Mesendoderm (in vitro differentiated cells): ENCODE measurements at regions not wholly inside any gene's neighbourhood (a gene's known extent, or its start where the extent isn't known, plus 50 kb on each side); places are given as distances from the start of the nearest gene placed in this dataset.

Experiments used
- DNase-seq: peaks from one replicate; pipeline ENCODE4 v3.0.0; 2013
- H2AK5ac ChIP-seq: 2 replicates; pipeline ENCODE4 v1.6.1; 2013; ENCODE audit warnings: low read length, inconsistent platforms
- H2BK120ac ChIP-seq: 2 replicates; pipeline ENCODE4 v1.6.1; 2013; ENCODE audit warnings: low read depth, mild to moderate bottlenecking, low read length, moderate library complexity, mixed read lengths
- H2BK15ac ChIP-seq: replicated peaks from 2 replicates; pipeline ENCODE4 v1.6.1; 2013; ENCODE audit warnings: low read depth, mild to moderate bottlenecking, moderate library complexity
- H2BK5ac ChIP-seq: 2 replicates; pipeline ENCODE4 v1.6.1; 2013; ENCODE audit warnings: low read length, inconsistent platforms
- H3K18ac ChIP-seq: 2 replicates; pipeline ENCODE4 v1.6.1; 2013; ENCODE audit warnings: mild to moderate bottlenecking, low read length, mixed read lengths
- H3K23ac ChIP-seq: one replicate; pipeline ENCODE4 v1.6.1; 2013; ENCODE audit warnings: low read length
- H3K27ac ChIP-seq: 2 replicates; pipeline ENCODE4 v1.5.1; 2013; ENCODE audit warnings: low read depth, mild to moderate bottlenecking, inconsistent platforms, low read length, moderate library complexity
- H3K27me3 ChIP-seq: 2 replicates; pipeline ENCODE4 v1.6.1; 2013; ENCODE audit warnings: low read length, control low read depth, mild to moderate bottlenecking, inconsistent platforms; ENCODE audit not compliant: insufficient read depth, poor library complexity
- H3K36me3 ChIP-seq: 2 replicates; pipeline ENCODE4 v1.6.1; 2013; ENCODE audit warnings: low read length, inconsistent platforms; ENCODE audit not compliant: control insufficient read depth, insufficient read depth
- H3K4ac ChIP-seq: one replicate; pipeline ENCODE4 v1.6.1; 2013; ENCODE audit warnings: low read depth, mild to moderate bottlenecking, low read length, moderate library complexity
- H3K4me1 ChIP-seq: 2 replicates; pipeline ENCODE4 v1.6.1; 2013; ENCODE audit warnings: low read depth, low read length, inconsistent platforms; ENCODE audit not compliant: control insufficient read depth
- H3K4me2 ChIP-seq: 2 replicates; pipeline ENCODE4 v1.6.1; 2013; ENCODE audit warnings: low read length
- H3K4me3 ChIP-seq: 2 replicates; pipeline ENCODE4 v1.5.1; 2013; ENCODE audit warnings: mild to moderate bottlenecking, low read length
- H3K56ac ChIP-seq: one replicate; pipeline ENCODE4 v1.6.1; 2013; ENCODE audit warnings: low read length
- H3K79me1 ChIP-seq: 2 replicates; pipeline ENCODE4 v1.6.1; 2013; ENCODE audit warnings: low read length, inconsistent platforms
- H3K79me2 ChIP-seq: 2 replicates; pipeline ENCODE4 v1.6.1; 2013; ENCODE audit warnings: mild to moderate bottlenecking, low read length; ENCODE audit not compliant: control insufficient read depth, insufficient read depth
- H3K9ac ChIP-seq: 2 replicates; pipeline ENCODE4 v1.6.1; 2013; ENCODE audit warnings: low read length, inconsistent platforms
- H4K5ac ChIP-seq: one replicate; pipeline ENCODE4 v1.6.1; 2013; ENCODE audit warnings: low read length
- H4K8ac ChIP-seq: one replicate; pipeline ENCODE4 v1.6.1; 2013; ENCODE audit warnings: low read depth, mild to moderate bottlenecking, control low read depth, low read length, moderate library complexity
- WGBS: extraction: QIAGEN DNeasy Blood & Tissue Kit; methylation state at CpG from one replicate; pipeline ENCODE4 v1.1.7; 2013; ENCODE audit warnings: low lambda C conversion rate, missing lambda C conversion rate; ENCODE audit not compliant: insufficient coverage; ENCODE audit errors: extremely low coverage; 5-methylcytosine and 5-hydroxymethylcytosine counted together

GRCh38 chr7:155232911-155233310 lies 64.8 kb upstream of the INSIG1 start:
- no peak overlapping the region for H2BK15ac ChIP-seq
- H3K9ac ChIP-seq, result no peak overlapping the region
- no peaks in the 10 kb centered on the region for H3K79me1 ChIP-seq
- no peak overlapping the region for H3K27ac ChIP-seq
- no peak overlapping the region for H4K8ac ChIP-seq
- peaks cover 6% of the 10 kb centered on the region for H3K4me1 ChIP-seq
- no peak overlapping the region for H3K4me2 ChIP-seq
- no peak overlapping the region for H3K18ac ChIP-seq
- no peaks in the 10 kb centered on the region for H3K36me3 ChIP-seq
- no peak overlapping the region for H3K4ac ChIP-seq
- H3K79me2 ChIP-seq, result no peaks in the 10 kb centered on the region
- H3K56ac ChIP-seq, result no peak overlapping the region
- H3K4me3 ChIP-seq, result no peak overlapping the region
- H4K5ac ChIP-seq, result no peak overlapping the region
- DNase-seq, result no peak
- no peaks in the 10 kb centered on the region for H3K27me3 ChIP-seq
- H2AK5ac ChIP-seq, result no peak overlapping the region
- H2BK5ac ChIP-seq, result no peak overlapping the region
- H2BK120ac ChIP-seq, result no peak overlapping the region
- no peak overlapping the region for H3K23ac ChIP-seq
- no CpG with 5 or more reads among the region's 12 CpGs for WGBS

GRCh38 chr7:155233311-155234157 lies 64.1 kb upstream of the INSIG1 start:
- Histone ChIP-seq H3K23ac (no peak overlapping the region), H3K4me1 (no peaks in the 10 kb centered on the region), H3K79me2 (no peaks in the 10 kb centered on the region), H4K5ac (no peak overlapping the region), H3K27ac (no peak overlapping the region), H3K79me1 (no peaks in the 10 kb centered on the region), H2BK5ac (no peak overlapping the region), H3K18ac (no peak overlapping the region), H3K36me3 (no peaks in the 10 kb centered on the region), H4K8ac (no peak overlapping the region), H3K9ac (no peak overlapping the region), H3K27me3 (no peaks in the 10 kb centered on the region), H3K4me3 (no peak overlapping the region), H2BK120ac (no peak overlapping the region), H3K4me2 (no peak overlapping the region), H3K56ac (no peak overlapping the region), H2BK15ac (no peak overlapping the region), H3K4ac (no peak overlapping the region), H2AK5ac (no peak overlapping the region)
- no peak for DNase-seq
- WGBS, result no CpG with 5 or more reads among the region's 28 CpGs

- no peak overlapping the region for H3K4me3 ChIP-seq
- no peak overlapping the region for H3K18ac ChIP-seq
- H2AK5ac ChIP-seq, result no peak overlapping the region
- no peak overlapping the region for H4K5ac ChIP-seq
- no peak overlapping the region for H3K27ac ChIP-seq
- H3K4ac ChIP-seq, result no peak overlapping the region
- H3K9ac ChIP-seq, result no peak overlapping the region
- no peaks in the 10 kb centered on the region for H3K36me3 ChIP-seq
- no peak overlapping the region for H3K23ac ChIP-seq
- H4K8ac ChIP-seq, result no peak overlapping the region
- no peak overlapping the region for H2BK120ac ChIP-seq
- no peak for DNase-seq
- WGBS, result no CpG with 5 or more reads among the region's 6 CpGs
- H2BK5ac ChIP-seq, result no peak overlapping the region
- no peak overlapping the region for H3K4me2 ChIP-seq
- H3K79me2 ChIP-seq, result no peaks in the 10 kb centered on the region
- no peak overlapping the region for H3K56ac ChIP-seq
- H2BK15ac ChIP-seq, result no peak overlapping the region
- no peaks in the 10 kb centered on the region for H3K27me3 ChIP-seq
- H3K4me1 ChIP-seq, result no peaks in the 10 kb centered on the region
- no peaks in the 10 kb centered on the region for H3K79me1 ChIP-seq
Measured at GRCh38 chr7:155234158-155234492, 63.6 kb upstream of the INSIG1 start.

GRCh38 chr7:155234950-155235789 lies 62.5 kb upstream of the INSIG1 start:
- no CpG with 5 or more reads among the region's 14 CpGs for WGBS

GRCh38 chr7:155236386-155236785 lies 61.3 kb upstream of the INSIG1 start:
- Histone ChIP-seq H2BK120ac (no peak overlapping the region), H2BK5ac (no peak overlapping the region), H3K4ac (no peak overlapping the region), H3K9ac (no peak overlapping the region), H2AK5ac (no peak overlapping the region), H3K27ac (no peak overlapping the region), H4K8ac (no peak overlapping the region), H3K27me3 (no peaks in the 10 kb centered on the region), H3K4me1 (no peaks in the 10 kb centered on the region), H3K4me3 (no peak overlapping the region), H2BK15ac (no peak overlapping the region), H3K36me3 (no peaks in the 10 kb centered on the region), H3K23ac (no peak overlapping the region), H3K4me2 (no peak overlapping the region), H3K79me2 (no peaks in the 10 kb centered on the region), H3K18ac (no peak overlapping the region), H3K56ac (no peak overlapping the region), H3K79me1 (no peaks in the 10 kb centered on the region), H4K5ac (no peak overlapping the region)
- no CpG with 5 or more reads among the region's 10 CpGs for WGBS
- DNase-seq, result no peak

More at GRCh38 chr7:155234950-155235789, 62.5 kb upstream of the INSIG1 start:
- no peak overlapping the region for H3K23ac ChIP-seq
- no peak overlapping the region for H2BK15ac ChIP-seq
- H4K8ac ChIP-seq, result no peak overlapping the region
- no peak overlapping the region for H2AK5ac ChIP-seq
- no peak overlapping the region for H3K9ac ChIP-seq
- DNase-seq, result no peak
- H3K4ac ChIP-seq, result no peak overlapping the region
- no peak overlapping the region for H3K27ac ChIP-seq
- H2BK5ac ChIP-seq, result no peak overlapping the region
- no peak overlapping the region for H3K18ac ChIP-seq
- no peaks in the 10 kb centered on the region for H3K79me1 ChIP-seq
- H3K4me1 ChIP-seq, result no peaks in the 10 kb centered on the region
- H3K36me3 ChIP-seq, result no peaks in the 10 kb centered on the region
- H3K4me2 ChIP-seq, result no peak overlapping the region
- H2BK120ac ChIP-seq, result no peak overlapping the region
- no peaks in the 10 kb centered on the region for H3K27me3 ChIP-seq
- H3K56ac ChIP-seq, result no peak overlapping the region
- H3K4me3 ChIP-seq, result no peak overlapping the region
- no peaks in the 10 kb centered on the region for H3K79me2 ChIP-seq
- no peak overlapping the region for H4K5ac ChIP-seq
